ENCODE measurements at regions not wholly inside any gene's neighbourhood (a gene's known extent, or its start where the extent isn't known, plus 50 kb on each side); places are given as distances from the start of the nearest gene placed in this dataset.
"Not testable (repeated sequence)": the region's sequence is repeated elsewhere in the genome, so short reads cannot be mapped to it uniquely, and the experiment has no call there.

DNA sequence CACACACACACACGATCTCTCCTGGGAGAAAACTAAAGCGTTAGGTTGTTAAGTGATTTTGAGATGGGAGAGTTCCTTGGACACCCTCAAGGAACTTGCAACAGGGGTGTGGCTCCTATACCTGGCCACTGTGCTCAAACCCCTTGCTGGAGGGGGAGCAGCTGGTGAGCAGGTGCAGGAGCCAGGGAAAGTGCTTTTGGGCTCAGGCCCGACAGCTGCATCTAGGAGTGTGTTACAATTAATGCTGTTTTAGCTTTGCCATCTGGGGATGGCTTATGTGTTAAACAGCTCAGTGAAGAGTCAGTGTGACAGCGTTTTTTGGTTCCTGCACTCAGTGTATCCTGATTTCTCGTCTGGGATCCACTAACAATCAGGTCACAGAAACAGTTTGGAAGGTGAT is 510.8 kb downstream of the TRIB2 start:
- no peak for DNase-seq (ENCODE audit: low spot score)

DNA sequence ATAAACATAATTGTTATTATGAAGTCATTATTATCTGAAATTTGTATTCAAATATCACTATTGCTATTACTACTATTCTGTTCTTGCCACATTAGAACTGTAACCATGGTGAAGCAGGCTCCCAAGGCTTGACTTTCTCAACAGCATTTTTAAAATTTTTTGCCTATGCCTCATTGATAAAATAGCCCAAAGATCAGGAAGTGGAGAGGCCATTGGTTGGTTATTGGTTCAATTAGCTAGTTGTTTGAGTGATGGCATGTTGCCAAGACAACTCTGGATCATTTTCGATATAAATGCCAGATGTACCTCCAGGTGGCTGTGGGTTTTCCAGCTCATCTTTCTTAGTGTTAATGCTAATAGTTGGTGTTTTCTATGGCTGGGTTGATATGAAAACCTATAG is 513.5 kb downstream of the TRIB2 start:
- DNase-seq (ENCODE audit: low spot score), result no peak

DNA sequence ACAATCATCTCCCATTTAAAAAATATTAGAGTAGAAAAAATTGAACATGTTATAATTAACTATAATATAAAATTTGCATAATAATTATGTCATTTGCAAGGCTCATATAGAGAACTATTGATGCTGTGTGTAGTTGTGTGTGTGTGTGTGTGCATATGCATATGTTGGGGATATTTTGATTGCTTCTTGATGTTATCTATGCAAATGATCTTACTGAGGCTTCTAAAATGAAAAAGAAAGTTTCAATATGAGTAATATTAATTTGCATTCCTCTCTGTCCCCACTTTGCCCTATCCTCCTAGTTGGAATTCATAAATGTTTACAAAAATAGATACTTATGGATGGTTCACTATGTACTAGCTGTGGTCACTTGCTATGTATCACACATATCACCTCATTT is 523.3 kb downstream of the TRIB2 start:
- DNase-seq (ENCODE audit: low spot score), result no peak

DNA sequence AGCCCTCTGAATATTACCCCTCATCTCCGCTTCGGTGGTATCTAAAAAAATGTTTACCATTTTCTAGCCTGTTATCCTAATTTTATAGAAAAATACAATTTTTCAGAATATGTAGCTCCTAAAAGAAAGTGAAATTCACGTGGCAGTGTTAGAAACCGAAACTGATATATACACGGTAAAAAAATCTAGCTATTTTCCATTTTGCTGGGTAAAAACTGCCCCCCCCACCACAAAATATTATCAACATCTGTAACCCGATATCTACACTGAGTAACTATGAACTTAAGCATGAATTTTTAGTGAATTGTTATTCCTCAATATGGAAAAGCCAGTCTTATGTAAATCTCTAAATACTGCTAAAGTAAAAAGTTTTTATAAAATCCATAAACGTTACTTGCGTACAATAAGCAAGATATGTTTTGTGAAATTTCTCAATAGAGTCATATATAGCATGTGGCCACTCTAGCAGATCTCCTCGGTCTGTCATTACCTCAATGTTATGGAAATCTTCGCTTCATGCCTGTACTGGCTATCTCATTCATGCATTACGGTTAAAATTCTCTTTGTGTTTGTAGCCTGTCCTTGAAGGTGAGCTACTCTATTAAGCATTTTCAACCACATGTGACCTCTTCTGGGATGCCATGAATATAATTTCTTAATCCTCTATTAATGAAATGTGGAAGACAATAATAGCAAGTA is 524.2 kb downstream of the TRIB2 start:
- no peak for DNase-seq (ENCODE audit: low spot score)

DNA sequence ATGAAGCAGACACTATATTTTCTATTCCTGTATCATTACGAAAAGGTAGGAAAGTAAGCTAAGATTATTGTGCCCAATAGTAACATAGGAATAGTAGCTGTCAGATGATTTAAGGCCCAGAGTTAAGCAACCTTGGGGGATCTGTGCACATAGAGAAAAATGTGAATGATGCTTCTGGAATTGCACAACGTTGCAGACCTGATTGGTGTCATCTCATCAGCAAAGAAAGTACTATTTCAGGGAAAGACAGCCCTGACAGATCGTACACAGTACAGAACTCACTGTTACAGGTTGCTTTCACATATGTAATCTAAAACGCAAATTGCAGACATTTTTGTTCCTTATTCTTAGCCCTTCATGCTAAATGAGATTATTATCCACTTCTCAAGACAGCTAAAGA is 535.9 kb downstream of the TRIB2 start:
- DNase-seq (ENCODE audit: low spot score), result no peak

DNA sequence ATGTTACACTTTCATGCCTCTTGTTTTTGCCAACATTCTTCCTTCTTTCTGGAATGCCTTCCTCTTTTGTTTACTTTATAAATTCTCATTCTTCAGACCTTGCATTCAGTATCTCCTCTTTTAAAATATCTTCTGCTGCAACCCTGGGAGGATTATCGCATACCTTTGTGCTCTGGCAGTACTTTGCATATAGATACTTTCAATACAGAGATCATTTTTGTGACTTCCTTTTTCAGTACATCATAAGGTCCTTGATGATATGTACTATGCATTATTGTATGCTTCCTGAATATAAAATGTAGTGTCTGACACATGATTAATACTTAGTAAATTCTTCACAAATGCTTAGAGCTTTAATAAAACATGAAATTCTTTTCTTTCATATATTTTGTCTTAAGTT is 538.7 kb downstream of the TRIB2 start:
- DNase-seq (ENCODE audit: low spot score), result no peak

DNA sequence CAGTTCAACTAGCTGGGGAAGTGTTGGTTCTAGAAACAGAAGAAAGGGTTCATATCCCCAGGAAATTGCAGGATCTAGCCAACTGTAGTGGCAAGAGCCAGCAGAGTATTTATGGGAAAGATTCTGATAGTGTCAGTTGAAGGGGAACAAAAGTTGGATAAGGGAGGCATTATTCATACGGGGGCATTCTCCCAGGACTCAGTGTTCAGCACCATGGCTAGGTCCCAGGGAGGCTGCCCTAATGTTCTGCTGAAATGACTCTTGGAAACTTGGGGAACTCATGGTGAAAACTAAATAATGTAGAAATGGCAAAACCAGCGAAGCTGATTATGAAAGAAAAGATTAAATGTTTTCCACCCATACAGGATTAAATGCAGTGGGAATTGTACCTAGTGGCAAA is 543.7 kb downstream of the TRIB2 start:
- no peak for DNase-seq (ENCODE audit: low spot score)

DNA sequence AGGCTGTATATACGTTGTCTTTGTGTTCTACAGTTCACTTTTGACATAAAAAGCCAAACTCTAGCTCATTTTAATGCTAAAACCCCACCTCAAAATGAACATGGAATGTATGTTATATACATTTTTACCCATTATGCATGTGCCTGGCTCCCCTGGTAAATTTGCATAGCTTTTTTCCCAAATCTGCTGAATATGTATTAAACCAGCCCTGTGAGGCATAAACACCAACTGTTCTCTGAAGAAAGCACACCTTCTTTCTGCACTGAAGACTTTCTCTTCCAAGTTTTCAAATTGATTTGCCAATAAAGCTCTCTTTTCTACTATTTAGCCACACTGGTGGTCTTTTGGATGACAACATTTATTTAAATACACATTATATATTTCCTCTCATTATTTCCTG is 549.4 kb downstream of the TRIB2 start:
- DNase-seq (ENCODE audit: low spot score), result no peak

DNA sequence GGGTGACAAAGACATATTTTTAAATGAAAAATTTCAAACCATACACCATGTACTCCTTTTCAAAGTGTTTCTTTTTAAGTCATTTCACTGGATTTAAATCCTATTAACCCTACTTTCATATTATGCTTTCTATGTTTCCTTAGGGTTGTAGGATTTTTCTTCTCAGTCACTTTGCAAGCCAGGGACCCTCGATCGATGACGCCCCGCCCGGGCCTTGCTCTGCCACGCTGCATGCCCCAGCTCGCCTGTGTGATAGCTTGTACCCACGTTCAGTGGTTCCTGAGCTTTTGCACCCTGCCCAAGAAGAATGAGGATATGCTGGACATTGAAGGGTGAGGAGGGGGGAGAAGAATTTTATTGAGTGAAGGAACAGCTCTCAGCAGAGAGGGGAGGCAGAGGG is 568.0 kb downstream of the TRIB2 start:
- DNase-seq (ENCODE audit: low spot score), result no peak

DNA sequence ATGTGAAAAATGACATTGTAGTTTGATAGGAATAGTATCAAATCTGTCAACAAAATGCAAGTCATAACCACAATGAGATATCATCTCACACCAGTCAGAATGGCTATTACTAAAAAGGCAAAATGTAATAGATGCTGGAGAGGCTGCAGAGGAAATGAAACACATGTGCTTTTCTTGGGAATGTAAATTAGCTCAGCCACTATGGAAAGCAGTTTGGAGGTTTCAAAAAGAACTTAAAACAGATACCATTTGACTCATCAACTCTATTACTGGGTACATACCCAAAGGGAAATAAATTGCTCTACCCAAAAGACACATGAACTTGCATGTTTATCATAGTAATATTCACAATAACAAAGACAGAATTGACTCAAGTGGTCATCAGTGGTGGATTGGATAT is 572.6 kb downstream of the TRIB2 start:
- DNase-seq (ENCODE audit: low spot score), result no peak

DNA sequence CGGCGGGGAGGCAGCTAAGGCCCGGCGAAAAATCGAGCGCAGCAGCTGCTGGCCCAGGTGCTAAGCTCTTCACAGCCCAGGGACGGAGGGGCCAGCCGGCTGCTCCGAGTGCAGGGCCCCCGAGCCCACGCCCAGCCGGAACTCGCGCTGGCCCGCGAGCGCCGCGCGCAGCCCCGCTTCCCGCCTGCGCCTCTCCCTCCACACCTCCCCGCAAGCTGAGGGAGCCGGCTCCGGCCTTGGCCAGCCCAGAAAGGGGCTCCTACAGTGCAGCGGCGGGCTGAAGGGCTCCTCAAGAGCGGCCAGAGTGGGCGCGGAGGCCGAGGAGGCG is 591.7 kb downstream of the TRIB2 start:
- DNase-seq (ENCODE audit: low spot score), result not testable (repeated sequence)

DNA sequence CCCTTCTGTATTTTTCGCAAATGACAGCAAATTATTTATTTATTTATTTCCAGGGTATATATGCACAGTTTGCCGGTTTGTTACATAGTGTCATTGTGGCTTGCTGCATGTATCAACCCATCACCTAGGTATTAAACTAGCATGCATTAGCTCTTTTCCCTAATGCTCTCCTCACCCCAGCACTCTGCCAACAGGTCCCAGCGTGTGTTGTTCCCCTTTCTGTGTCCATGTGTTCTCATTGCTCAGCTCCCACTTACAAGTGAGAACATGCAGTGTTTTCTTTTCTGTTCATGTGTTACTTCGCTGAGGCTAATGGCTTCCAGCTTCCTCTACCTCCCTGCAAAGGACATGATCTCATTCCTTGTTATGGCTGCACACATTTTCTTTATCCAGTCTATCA is 592.3 kb downstream of the TRIB2 start:
- no peak for DNase-seq (ENCODE audit: low spot score)

DNA sequence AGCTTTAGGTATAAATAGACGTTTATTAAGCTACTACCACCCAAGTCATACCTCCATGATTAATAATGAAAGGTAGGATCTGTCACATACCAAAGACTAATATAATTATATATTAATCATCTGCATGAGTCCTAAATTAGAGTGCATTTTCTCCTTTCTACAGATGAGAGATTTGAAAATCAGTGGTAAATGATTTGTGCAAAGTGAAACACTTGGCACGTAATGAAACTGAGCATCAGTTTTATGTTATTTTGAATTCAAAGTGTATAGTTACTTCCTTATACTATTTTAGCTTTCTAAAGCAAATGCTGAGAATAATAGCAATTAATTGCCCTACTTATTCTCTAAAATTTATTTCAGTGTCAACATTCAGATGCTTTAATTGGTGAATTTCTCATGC is 615.3 kb downstream of the TRIB2 start:
- no peak for DNase-seq (ENCODE audit: low spot score)

DNA sequence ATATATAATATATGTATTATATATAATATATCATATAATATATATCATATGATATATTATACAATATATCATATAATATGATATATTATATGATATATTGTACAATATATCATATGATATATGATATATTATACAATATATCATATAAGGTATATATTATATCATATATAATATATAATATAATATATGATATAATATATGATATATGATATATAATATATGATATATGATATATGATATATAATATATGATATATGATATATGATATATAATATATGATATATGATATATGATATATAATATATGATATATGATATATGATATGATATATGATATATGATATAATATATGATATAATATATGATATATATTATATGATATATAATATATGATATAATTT is 617.3 kb downstream of the TRIB2 start:
- not testable (repeated sequence) for DNase-seq (ENCODE audit: low spot score)

DNA sequence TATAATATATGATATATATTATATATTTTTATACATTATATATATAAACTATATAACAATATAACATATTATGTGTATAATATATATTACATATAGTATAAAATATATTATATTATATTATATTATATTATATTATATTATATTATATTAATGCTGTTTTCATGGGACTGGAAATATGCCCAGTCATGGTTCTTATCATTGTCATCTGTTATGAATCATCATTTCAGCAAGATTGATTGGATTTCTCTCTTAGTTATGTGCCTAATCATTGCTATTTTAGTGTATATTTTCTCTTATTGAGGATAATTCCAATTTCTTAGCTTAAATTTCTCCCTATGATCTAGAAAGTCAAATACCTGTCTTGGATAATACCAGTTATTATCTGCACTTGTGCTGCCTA is 617.8 kb downstream of the TRIB2 start:
- no peak for DNase-seq (ENCODE audit: low spot score)

DNA sequence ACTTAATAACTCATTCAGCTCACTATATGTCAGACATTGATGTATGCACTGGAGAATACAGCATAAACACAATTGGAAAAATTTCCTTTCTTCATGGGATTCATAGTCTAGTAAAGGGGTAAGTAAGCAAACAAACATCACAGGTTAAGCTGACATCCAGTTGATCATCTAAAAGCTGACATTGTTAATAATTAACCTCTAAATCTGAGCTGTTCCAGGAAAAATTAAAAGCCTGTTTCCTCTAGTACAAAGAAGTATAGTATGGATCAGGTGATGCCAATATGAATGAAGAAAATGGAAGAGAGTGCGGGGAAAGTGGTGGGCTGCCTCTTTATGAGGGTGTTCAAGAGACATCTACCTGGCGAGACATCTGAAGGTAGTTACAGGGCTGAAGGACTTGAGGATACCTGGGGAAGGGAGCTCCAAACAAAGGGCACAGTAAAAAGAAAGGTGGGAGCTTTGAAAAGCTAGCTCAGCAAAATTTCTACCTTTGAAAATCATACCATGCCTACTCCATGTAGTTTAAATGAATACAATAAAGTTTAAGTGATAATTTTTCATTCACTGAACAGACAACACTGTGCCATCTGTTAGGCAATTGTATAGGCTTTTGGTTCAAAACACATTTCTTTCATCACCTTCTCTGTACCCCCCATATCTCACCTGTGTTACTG is 619.3 kb downstream of the TRIB2 start:
- no peak for DNase-seq (ENCODE audit: low spot score)

DNA sequence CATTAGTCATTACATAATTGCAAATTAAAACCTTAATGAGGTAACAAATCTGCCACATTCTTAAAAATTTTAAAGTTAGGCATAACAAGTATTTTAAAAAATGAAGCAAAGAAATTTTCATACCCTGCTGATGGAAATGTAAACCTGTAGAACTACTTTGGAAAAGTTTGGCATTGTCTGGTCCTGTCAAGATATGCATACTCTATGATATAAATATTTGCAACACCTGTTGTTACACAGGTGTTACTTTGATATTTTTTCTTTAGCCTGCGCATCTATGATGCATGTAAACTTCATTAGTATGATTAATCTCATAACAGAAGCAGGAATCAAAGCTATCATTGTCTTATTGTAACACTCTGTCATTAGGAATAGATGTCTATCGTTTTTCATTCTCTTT is 634.3 kb downstream of the TRIB2 start:
- no peak for DNase-seq (ENCODE audit: low spot score)

DNA sequence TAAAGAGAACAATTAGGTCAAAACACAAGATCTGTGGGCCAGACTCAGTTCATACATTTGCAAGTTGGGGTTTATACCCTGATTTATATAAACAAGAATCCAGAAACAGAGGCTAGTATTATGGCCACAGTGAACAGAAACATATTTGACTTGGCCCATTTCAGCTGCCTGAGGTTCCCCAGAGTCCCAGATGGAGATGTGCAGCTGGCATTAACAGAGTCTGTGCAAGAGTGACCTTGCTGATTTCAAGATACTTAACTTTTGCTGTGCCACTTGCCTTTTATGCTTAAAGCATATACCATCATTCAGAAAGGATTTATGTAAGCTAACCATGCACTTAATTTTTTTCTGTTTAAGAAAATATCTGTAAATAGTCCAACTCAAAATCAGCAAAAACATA is 636.3 kb downstream of the TRIB2 start:
- no peak for DNase-seq (ENCODE audit: low spot score)

DNA sequence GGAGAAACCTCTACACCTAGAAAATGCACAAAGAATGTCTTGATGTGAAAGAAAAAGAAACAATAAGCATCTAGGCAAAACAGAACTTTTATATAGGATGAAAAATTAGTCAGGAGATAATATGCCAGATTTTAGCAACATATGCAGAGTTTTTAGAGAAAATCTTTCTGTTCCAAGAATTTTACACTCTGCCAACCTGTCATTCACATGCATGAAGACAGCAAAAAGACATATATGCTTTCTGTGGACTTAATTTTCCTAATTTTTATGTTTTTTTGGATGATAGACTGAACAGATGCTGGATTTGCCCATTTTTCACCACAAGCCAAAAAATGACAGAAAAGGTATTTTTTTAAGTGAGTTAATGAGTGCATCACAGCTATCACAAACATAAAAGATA is 637.3 kb downstream of the TRIB2 start:
- no peak for DNase-seq (ENCODE audit: low spot score)

DNA sequence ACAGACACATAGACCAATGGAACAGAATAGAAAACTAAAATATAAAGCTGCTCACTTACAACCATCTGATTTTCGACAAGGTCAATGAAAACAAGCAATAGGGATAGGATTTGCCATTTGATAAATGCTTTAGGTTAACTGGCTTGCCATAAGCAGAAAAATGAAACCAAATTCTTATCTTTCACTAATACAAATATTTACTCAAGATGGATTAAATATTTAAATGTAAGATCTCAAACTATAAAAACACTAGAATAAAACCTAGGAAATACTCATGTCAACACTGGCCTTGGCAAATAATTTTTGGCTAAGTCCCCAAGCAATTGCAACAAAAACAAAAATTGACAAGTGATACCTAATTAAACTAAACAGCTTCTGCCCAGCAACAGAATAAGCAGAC is 665.2 kb downstream of the TRIB2 start:
- DNase-seq (ENCODE audit: low spot score), result not testable (repeated sequence)

DNA sequence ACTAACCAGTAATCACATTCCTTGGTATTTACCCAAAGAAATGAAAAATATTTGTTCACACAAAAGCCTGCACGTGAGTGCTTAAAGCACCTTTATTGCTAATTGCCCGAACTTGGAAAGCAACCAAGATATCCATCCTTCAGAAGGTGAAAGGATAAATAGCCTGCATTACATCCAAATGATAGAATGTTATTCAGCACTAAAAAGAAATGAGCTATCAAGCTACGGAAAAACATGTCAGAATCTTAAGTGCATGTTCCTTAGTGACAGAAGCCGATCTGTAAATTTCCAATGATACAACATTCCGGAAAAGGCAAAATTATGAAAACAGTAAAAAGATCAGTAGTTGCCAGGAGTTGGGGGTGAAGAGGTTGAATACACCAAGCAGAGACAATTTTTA is 672.4 kb downstream of the TRIB2 start:
- not testable (repeated sequence) for DNase-seq (ENCODE audit: low spot score)

DNA sequence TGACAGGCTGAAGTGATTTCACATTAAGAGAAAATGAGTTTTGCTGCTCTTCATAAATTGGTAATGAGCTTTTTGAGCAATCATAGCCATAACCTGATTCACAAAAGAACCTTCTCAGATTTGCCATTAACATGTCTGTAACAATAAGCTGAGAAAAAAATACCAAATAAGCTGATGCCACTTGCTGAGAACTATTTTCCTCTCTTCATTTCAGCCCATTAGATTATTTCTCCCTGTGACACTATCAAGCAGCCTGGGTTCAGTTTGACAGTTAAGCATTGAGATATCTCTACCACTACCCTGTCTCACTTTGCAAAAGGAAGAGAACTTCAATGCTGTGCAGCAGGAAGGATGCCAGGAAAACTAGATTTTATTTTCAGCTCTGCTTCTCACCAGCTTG is 673.9 kb downstream of the TRIB2 start:
- no peak for DNase-seq (ENCODE audit: low spot score)

DNA sequence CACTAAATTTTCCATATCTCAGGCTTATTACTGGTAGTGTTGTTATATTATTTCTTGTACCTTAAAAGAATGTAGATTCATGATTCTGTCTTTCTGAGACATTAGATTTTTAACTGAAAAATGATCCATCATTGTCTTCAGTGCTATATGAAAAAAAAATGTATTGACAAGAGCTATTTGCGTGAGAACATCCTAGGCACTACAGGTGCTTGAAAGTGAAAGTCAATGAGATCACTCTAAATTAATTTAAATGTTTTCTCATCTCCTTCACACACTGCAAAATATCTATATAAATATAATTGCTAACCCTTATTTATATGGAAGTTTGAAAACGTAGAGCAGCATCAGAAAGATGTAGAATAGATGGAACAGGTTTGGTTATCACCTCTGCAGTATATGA is 684.6 kb downstream of the TRIB2 start:
- DNase-seq (ENCODE audit: low spot score), result no peak

DNA sequence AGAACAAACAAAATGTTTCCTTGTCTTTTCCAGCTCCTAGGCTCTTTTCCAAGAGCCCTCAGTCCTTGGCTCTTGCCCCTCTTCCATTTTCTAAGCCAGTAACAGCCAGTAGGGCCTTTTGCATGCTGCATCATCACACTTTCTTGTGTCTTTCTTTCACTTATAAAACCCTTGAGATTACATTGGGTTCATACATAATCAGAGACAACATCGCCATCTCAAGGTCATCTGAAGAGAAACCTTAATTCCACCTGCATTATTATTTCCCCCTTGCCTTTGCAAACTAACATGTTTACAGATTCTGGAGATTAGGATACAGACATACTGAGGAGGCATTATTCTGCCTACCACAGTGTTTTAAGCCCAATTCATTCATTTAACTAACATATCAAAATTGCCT is 697.3 kb downstream of the TRIB2 start:
- no peak for DNase-seq (ENCODE audit: low spot score)

Measured in activated CD4-positive, alpha-beta T cell treated with anti-CD3 and anti-CD28 coated beads, Interleukin-2, Interleukin-4, amounts not matched to agents 100 ng/mL and 50 ng/mL, durations not matched to agents 16 hours and 8 hours (primary cell).